Stimulated activated naive B cell treated with anti-CD40 and anti-IgM and Interleukin-4, amounts not matched to agents 10 μg/mL and 1 μg/mL and 100 μg/mL, for 72 hours (primary cell): ENCODE measurements at regions not wholly inside any gene's neighbourhood (a gene's known extent, or its start where the extent isn't known, plus 50 kb on each side); places are given as distances from the start of the nearest gene placed in this dataset.

Experiments
- ATAC-seq, 2 donors: fragments of 150-1000 bp; cut with Tn5 transposase; replicated peaks; 2 replicates each; pipeline ENCODE4 v1.10.0; 2021; ENCODE audit warnings: moderate library complexity in 1 of 2
- DNase-seq: peaks from one replicate; pipeline ENCODE4 v3.0.0; 2021
- H3K27ac Mint-ChIP-seq: one replicate; pipeline ENCODE4 v1.8.0; 2022; ENCODE audit warnings: mild to moderate bottlenecking, mixed read lengths
- H3K27me3 Mint-ChIP-seq, 2 donors: one replicate each; pipeline ENCODE4 v1.8.0; 2022; ENCODE audit warnings: mixed read lengths in 2 of 2
- H3K36me3 Mint-ChIP-seq, 2 donors: one replicate each; pipeline ENCODE4 v1.8.0; 2022; ENCODE audit warnings: mixed read lengths in 2 of 2, mild to moderate bottlenecking in 1 of 2
- H3K4me1 Mint-ChIP-seq, 2 donors: one replicate each; pipeline ENCODE4 v1.8.0; 2022; ENCODE audit warnings: mixed read lengths in 2 of 2, mild to moderate bottlenecking in 1 of 2
- H3K4me3 Mint-ChIP-seq, 2 donors: one replicate each; pipeline ENCODE4 v1.8.0; 2022; ENCODE audit warnings: mild to moderate bottlenecking in 2 of 2, mixed read lengths in 2 of 2, moderate library complexity in 1 of 2
- H3K9me3 Mint-ChIP-seq, 2 donors: one replicate each; pipeline ENCODE4 v1.8.0; 2022; ENCODE audit warnings: mixed read lengths in 2 of 2, mild to moderate bottlenecking in 1 of 2

- ATAC-seq (no peak), DNase-seq (no peak)
- peaks cover 0 to 2% of the 10 kb centered on the region in 2 donors for H3K9me3 Mint-ChIP-seq
- H3K4me3 Mint-ChIP-seq, result no peak overlapping the region
- H3K4me1 Mint-ChIP-seq, result no peaks in the 10 kb centered on the region
- H3K36me3 Mint-ChIP-seq, result no peaks in the 10 kb centered on the region
- no peak overlapping the region for H3K27ac Mint-ChIP-seq
- no peaks in the 10 kb centered on the region for H3K27me3 Mint-ChIP-seq
These were observed 647.9 kb upstream of the CAMK1G start for GRCh38 chr1:208935517-208936187.

- ATAC-seq (no peak), DNase-seq (no peak)
- Mint-ChIP-seq H3K9me3 (no peaks in the 10 kb centered on the region), H3K27ac (no peak overlapping the region), H3K4me3 (no peak overlapping the region), H3K4me1 (no peaks in the 10 kb centered on the region), H3K36me3 (no peaks in the 10 kb centered on the region), H3K27me3 (peaks cover 0 to 7% of the 10 kb centered on the region in 2 donors)
These were observed 643.9 kb upstream of the CAMK1G start for GRCh38 chr1:208939537-208940085.

DNA sequence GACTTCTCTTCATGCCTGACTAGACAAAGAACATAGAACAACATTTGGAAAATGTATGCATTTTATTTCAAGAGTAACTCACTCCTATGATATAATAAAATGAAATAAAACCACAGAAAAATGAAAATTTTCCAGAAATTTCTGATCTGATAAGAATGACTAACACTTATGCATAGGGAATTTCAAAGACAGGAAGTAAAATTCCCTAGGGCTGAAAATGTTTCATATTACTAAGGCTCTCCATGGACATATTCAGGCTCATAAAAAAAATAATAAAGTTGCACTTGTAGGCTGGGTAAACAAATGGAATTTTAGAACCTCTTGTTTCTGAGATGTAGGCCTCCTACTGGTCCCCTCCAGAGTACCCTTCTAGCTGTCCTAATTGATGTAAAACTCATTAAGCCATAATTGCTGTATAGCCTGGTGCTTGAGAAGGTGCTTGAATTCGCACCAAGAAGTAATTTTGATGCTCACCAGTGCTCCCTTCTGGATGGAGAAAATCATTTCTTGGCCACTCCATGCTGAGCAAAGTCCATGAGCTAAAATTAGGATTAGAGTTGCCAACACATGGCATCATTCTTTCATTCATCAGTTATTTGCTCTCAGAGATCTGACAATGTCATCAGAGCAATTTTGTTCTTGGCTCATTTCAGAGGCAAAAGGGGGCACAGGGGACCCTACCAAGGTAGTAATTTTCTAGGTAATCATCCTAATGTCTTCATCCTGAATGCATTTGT, 641.0 kb upstream of the CAMK1G start:
- no peaks in the 10 kb centered on the region for H3K36me3 Mint-ChIP-seq
- DNase-seq, result no peak

GRCh38 chr1:208943291-208943690, 640.2 kb upstream of the CAMK1G start:
- no peak for DNase-seq
- Mint-ChIP-seq H3K27me3 (peaks cover 4 to 36% of the 10 kb centered on the region in 2 donors), H3K4me1 (no peaks in the 10 kb centered on the region), H3K36me3 (no peaks in the 10 kb centered on the region), H3K27ac (no peak overlapping the region), H3K9me3 (peaks cover 0 to 2% of the 10 kb centered on the region in 2 donors), H3K4me3 (no peak overlapping the region)
- ATAC-seq, result no peak

More for the DNA sequence above, 641.0 kb upstream of the CAMK1G start:
- no peaks in the 10 kb centered on the region for H3K4me1 Mint-ChIP-seq
- no peak overlapping the region for H3K4me3 Mint-ChIP-seq
- peaks cover 0 to 28% of the 10 kb centered on the region in 2 donors for H3K27me3 Mint-ChIP-seq
- H3K27ac Mint-ChIP-seq, result no peak overlapping the region
- H3K9me3 Mint-ChIP-seq, result no peaks in the 10 kb centered on the region
- ATAC-seq, result no peak

- no peak for ATAC-seq
- Mint-ChIP-seq H3K27me3 (peaks cover 6 to 39% of the 10 kb centered on the region in 2 donors), H3K9me3 (peaks cover 0 to 3% of the 10 kb centered on the region in 2 donors), H3K4me3 (no peak overlapping the region), H3K4me1 (no peaks in the 10 kb centered on the region), H3K27ac (no peak overlapping the region), H3K36me3 (no peaks in the 10 kb centered on the region)
- DNase-seq, result no peak
These were observed 638.5 kb upstream of the CAMK1G start for GRCh38 chr1:208944981-208945451.

DNA sequence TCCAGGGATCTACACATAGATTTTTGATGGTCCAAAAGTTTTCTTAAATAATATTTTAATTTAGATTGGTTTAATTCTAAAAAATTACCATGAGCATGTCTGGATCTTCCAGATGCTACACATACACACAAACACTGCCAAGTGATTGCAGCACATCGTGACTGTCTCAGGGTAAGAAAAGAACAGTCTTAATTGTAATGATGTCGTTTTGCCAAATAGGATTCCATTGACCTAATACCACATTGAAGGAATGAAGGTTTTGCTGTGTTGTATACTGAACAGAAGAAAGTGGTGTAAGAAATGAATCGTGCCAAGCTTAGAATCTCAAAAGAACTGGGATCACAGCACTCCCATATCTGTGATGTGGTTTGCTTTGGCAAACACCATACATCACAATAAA, 633.3 kb upstream of the CAMK1G start:
- no peaks in the 10 kb centered on the region for H3K36me3 Mint-ChIP-seq

DNA sequence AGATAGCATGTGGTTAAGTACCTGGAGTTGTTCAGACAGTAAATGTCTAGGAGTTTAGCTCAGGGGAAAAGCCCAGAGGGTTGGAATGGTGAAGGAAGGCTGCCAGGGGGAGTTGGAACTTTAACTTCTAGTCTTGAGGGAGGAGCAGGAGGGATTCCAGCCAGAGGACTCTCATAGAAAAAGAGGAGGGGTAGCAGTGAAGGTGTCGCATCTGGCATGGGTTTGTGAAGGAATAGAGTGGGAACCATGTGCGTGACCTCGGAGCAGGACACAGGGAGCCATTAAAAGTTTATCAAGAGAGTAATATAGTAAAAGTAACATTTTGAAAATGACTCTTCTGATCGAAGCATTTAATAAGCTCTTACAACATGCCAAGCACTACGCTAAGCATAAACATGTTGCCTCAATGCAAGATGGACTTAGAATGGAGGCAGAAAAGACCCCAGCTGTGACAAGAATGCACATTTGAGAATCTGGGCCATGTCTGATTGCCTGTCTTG, 632.4 kb upstream of the CAMK1G start:
- Mint-ChIP-seq H3K4me3 (no peak overlapping the region), H3K27me3 (peaks cover 10 to 25% of the 10 kb centered on the region in 2 donors), H3K9me3 (peaks cover 1 to 6% of the 10 kb centered on the region in 2 donors), H3K4me1 (no peaks in the 10 kb centered on the region), H3K36me3 (no peaks in the 10 kb centered on the region), H3K27ac (no peak overlapping the region)
- DNase-seq (no peak), ATAC-seq (no peak)

More for the DNA sequence above, 633.3 kb upstream of the CAMK1G start:
- Mint-ChIP-seq H3K27ac (no peak overlapping the region), H3K9me3 (peaks cover 0 to 6% of the 10 kb centered on the region in 2 donors), H3K27me3 (peaks cover 10 to 29% of the 10 kb centered on the region in 2 donors), H3K4me1 (no peaks in the 10 kb centered on the region), H3K4me3 (no peak overlapping the region)
- DNase-seq (no peak), ATAC-seq (no peak)

- Mint-ChIP-seq H3K4me1 (no peaks in the 10 kb centered on the region), H3K4me3 (no peak overlapping the region), H3K27me3 (peaks cover 10 to 17% of the 10 kb centered on the region in 2 donors), H3K27ac (no peak overlapping the region), H3K36me3 (no peaks in the 10 kb centered on the region), H3K9me3 (peaks cover 6 to 7% of the 10 kb centered on the region in 2 donors)
- no peak for DNase-seq
- no peak for ATAC-seq
These were observed 631.6 kb upstream of the CAMK1G start for GRCh38 chr1:208951908-208952307.

DNA sequence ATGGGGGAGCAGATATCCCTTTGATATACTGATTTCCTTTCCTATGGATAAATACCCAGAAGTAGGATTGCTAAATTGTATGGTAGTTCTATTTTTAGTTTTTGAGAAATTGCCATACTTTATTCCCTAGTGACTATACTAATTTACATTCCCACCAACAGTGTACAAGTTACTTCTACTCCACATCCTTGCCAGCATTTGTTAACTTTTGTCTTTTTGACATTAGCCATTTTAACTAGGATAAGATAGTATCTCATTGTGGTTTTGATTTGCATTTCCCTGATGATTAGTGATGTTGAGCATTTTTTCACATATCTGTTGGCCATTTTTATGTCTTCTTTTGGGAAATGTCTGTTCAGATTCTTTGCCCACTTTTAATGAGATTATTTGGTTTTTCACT, 620.6 kb upstream of the CAMK1G start:
- H3K9me3 Mint-ChIP-seq, result peaks cover 11 to 16% of the 10 kb centered on the region in 2 donors
- ATAC-seq (no peak), DNase-seq (no peak)
- H3K4me1 Mint-ChIP-seq, result no peaks in the 10 kb centered on the region
- no peak overlapping the region for H3K4me3 Mint-ChIP-seq
- no peaks in the 10 kb centered on the region for H3K36me3 Mint-ChIP-seq
- no peaks in the 10 kb centered on the region for H3K27me3 Mint-ChIP-seq
- no peak overlapping the region for H3K27ac Mint-ChIP-seq

DNA sequence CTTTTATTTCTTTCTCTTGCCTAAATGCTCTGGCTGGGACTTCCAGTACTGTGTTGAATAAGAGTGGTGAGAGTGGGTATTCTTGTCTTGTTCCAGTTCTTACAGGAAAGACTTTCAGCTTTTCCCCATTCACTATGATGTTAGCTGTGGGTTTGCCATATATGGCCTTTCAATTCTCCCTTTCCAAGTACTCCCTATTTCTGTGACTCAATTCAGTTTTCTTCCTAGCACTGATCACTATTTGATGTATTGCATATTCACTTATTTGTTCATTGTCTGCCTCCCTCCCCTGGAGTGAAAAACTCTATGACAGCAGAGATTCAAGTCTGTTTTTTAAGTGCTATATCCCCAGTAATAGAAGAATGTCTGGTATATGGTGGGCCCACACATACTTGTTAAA, 618.2 kb upstream of the CAMK1G start:
- DNase-seq (no peak), ATAC-seq (no peak)
- Mint-ChIP-seq H3K27ac (no peak overlapping the region), H3K9me3 (peaks cover 0 to 8% of the 10 kb centered on the region in 2 donors), H3K4me3 (no peak overlapping the region), H3K36me3 (no peaks in the 10 kb centered on the region), H3K4me1 (no peaks in the 10 kb centered on the region), H3K27me3 (peaks cover 4 to 5% of the 10 kb centered on the region in 2 donors)

GRCh38 chr1:208967334-208967733, 616.2 kb upstream of the CAMK1G start:
- no peaks in the 10 kb centered on the region for H3K36me3 Mint-ChIP-seq
- H3K4me1 Mint-ChIP-seq, result no peaks in the 10 kb centered on the region
- no peak for DNase-seq
- H3K4me3 Mint-ChIP-seq, result no peak overlapping the region
- H3K27me3 Mint-ChIP-seq, result peaks cover 4 to 5% of the 10 kb centered on the region in 2 donors
- H3K9me3 Mint-ChIP-seq, result peaks cover 0 to 1% of the 10 kb centered on the region in 2 donors
- no peak overlapping the region for H3K27ac Mint-ChIP-seq
- ATAC-seq, result no peak

- ATAC-seq (no peak), DNase-seq (no peak)
- Mint-ChIP-seq H3K27me3 (peaks cover 4 to 5% of the 10 kb centered on the region in 2 donors), H3K27ac (no peak overlapping the region), H3K36me3 (no peaks in the 10 kb centered on the region), H3K9me3 (no peaks in the 10 kb centered on the region), H3K4me1 (no peaks in the 10 kb centered on the region), H3K4me3 (no peak overlapping the region)
These were observed 608.8 kb upstream of the CAMK1G start for GRCh38 chr1:208974717-208975116.

DNA sequence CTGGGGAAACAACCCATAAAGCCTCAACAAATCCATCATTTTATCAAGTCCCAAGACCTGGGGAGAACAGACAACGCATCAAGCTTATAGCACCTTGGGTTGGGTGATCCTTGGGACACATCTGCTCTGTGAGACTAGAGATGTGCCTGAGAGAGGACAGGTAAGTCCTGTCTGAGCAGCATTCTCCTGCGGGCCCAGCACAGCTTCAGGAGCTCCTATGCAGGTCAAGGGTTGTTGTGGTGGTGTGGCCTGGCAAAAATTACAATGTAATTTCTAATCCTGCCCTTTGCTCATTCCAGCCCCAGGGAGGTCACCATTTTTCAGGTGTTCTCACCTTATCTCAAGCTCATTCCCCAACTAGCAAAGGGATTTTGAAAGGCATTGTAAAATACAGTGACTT, 608.1 kb upstream of the CAMK1G start:
- H3K27ac Mint-ChIP-seq, result no peak overlapping the region
- peaks cover 0 to 5% of the 10 kb centered on the region in 2 donors for H3K27me3 Mint-ChIP-seq
- no peak overlapping the region for H3K4me3 Mint-ChIP-seq
- H3K36me3 Mint-ChIP-seq, result no peaks in the 10 kb centered on the region
- DNase-seq (no peak), ATAC-seq (no peak)
- H3K9me3 Mint-ChIP-seq, result no peaks in the 10 kb centered on the region
- no peaks in the 10 kb centered on the region for H3K4me1 Mint-ChIP-seq

- peaks cover 0 to 5% of the 10 kb centered on the region in 2 donors for H3K27me3 Mint-ChIP-seq
These were observed 606.5 kb upstream of the CAMK1G start for GRCh38 chr1:208977012-208977411.

More at GRCh38 chr1:208977012-208977411, 606.5 kb upstream of the CAMK1G start:
- no peaks in the 10 kb centered on the region for H3K4me1 Mint-ChIP-seq
- H3K36me3 Mint-ChIP-seq, result no peaks in the 10 kb centered on the region
- ATAC-seq, result no peak
- no peak for DNase-seq
- H3K27ac Mint-ChIP-seq, result no peak overlapping the region
- no peaks in the 10 kb centered on the region for H3K9me3 Mint-ChIP-seq
- H3K4me3 Mint-ChIP-seq, result no peak overlapping the region
